Right lobe of liver (tissue), 4 donors: ENCODE measurements at regions not wholly inside any gene's neighbourhood (a gene's known extent, or its start where the extent isn't known, plus 50 kb on each side); places are given as distances from the start of the nearest gene placed in this dataset.

Source experiments
- POLR2A ChIP-seq: fragments of 450-650 bp; IDR thresholded peaks from one replicate; pipeline ENCODE4 v1.6.1; 2017; ENCODE audit warnings: antibody characterized with exemption, mild to moderate bottlenecking
- TF ChIP-seq, protein P1 (sequence below), 4 donors: fragments of 200-600 bp in 3 of 4; fragments of 450-650 bp in 1 of 4; IDR thresholded peaks; one replicate each; pipeline versions ENCODE4 v1.5.1 to v1.8.0; 2016 to 2022; ENCODE audit warnings: antibody characterized with exemption in 4 of 4, mild to moderate bottlenecking in 2 of 4
- donor health status: DM: no; HTN: no; CAD: no.
- donor health status: DM: no; HTN: no; CAD: no.
- donor health status: DM: no; HTN: yes; CAD: no.

DNA sequence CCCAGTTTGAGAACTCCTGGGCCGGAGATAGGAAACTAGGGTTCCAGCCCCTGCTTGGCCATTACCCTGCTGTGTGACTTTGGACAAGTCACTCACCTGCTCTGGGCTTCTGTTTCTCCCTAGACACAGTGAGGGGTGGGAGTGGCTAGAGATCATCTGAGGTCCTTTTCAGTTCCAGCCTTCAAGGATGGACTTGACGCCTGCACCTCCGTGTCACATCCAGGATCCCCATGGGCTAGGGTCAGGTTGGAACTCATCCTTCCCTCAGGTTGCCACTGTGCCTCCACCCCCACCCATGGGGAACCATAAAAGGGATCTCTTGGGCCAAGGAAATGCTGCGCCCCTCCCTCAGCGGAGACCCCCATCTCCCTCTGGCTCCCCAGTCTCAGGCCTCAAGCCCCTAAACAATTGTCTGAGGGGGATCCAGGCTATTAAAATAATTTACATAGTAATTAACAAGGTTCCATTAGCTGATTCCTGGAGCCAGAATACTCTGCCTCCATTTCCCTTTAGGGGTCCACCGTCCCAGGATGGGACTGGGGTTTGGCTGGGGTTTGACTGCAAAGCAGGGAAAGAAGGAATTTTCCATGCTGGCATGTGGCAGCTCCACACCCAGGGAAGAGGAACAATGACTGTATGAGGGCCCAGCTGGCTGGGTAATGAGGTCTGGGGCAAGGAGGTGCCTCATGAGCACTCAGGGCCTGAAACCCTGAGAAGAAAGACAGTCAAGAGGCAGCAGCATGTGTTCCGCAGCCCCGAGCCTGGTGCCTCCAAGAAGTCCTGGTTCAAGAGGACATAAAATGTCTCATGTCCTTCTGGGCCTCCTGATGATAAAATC is 177.7 kb downstream of the SMAD6 start:
- TF ChIP-seq, protein P1, sequence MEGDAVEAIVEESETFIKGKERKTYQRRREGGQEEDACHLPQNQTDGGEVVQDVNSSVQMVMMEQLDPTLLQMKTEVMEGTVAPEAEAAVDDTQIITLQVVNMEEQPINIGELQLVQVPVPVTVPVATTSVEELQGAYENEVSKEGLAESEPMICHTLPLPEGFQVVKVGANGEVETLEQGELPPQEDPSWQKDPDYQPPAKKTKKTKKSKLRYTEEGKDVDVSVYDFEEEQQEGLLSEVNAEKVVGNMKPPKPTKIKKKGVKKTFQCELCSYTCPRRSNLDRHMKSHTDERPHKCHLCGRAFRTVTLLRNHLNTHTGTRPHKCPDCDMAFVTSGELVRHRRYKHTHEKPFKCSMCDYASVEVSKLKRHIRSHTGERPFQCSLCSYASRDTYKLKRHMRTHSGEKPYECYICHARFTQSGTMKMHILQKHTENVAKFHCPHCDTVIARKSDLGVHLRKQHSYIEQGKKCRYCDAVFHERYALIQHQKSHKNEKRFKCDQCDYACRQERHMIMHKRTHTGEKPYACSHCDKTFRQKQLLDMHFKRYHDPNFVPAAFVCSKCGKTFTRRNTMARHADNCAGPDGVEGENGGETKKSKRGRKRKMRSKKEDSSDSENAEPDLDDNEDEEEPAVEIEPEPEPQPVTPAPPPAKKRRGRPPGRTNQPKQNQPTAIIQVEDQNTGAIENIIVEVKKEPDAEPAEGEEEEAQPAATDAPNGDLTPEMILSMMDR (IDR thresholded peaks at IDR 0.05) = no peak
- no peak for TF ChIP-seq POLR2A
